ENCODE measurements at regions not wholly inside any gene's neighbourhood (a gene's known extent, or its start where the extent isn't known, plus 50 kb on each side); places are given as distances from the start of the nearest gene placed in this dataset.

GRCh38 chr3:6124875-6125274 lies 736.0 kb upstream of the GRM7 start:
- DNase-seq, result no peak

GRCh38 chr3:6125520-6125919 lies 735.4 kb upstream of the GRM7 start:
- DNase-seq, result no peak

GRCh38 chr3:6132684-6133432 lies 728.1 kb upstream of the GRM7 start:
- no peak for DNase-seq

- DNase-seq, result no peak
Measured at GRCh38 chr3:6142707-6143106, 718.2 kb upstream of the GRM7 start.

- DNase-seq, result no peak
Measured at GRCh38 chr3:6147883-6148282, 713.0 kb upstream of the GRM7 start.

- no peak for DNase-seq
Measured at GRCh38 chr3:6155650-6156338, 705.1 kb upstream of the GRM7 start.

- no peak for DNase-seq
Measured at GRCh38 chr3:6165951-6166350, 695.0 kb upstream of the GRM7 start.

GRCh38 chr3:6168256-6168655 lies 692.7 kb upstream of the GRM7 start:
- DNase-seq, result peak in 2 of 3 donors; percentile 0 to 7

GRCh38 chr3:6172871-6173642 lies 687.9 kb upstream of the GRM7 start:
- no peak for DNase-seq

GRCh38 chr3:6177417-6177816 lies 683.5 kb upstream of the GRM7 start:
- no peak for DNase-seq

GRCh38 chr3:6179761-6180160 lies 681.2 kb upstream of the GRM7 start:
- no peak for DNase-seq

GRCh38 chr3:6180171-6180570 lies 680.7 kb upstream of the GRM7 start:
- no peak for DNase-seq

GRCh38 chr3:6182476-6182875 lies 678.4 kb upstream of the GRM7 start:
- no peak for DNase-seq

GRCh38 chr3:6182909-6183308 lies 678.0 kb upstream of the GRM7 start:
- no peak for DNase-seq

GRCh38 chr3:6189384-6189783 lies 671.5 kb upstream of the GRM7 start:
- no peak for DNase-seq

- peak; percentile 23 to 48 (median 37) for DNase-seq
Measured at GRCh38 chr3:6204891-6205290, 656.0 kb upstream of the GRM7 start.

GRCh38 chr3:6216135-6217026 lies 644.5 kb upstream of the GRM7 start:
- peak; percentile 61 to 81 (median 69) for DNase-seq

- DNase-seq, result peak; percentile 3 to 45 (median 41)
Measured at GRCh38 chr3:6220447-6220846, 640.5 kb upstream of the GRM7 start.

GRCh38 chr3:6222069-6222468 lies 638.8 kb upstream of the GRM7 start:
- DNase-seq, result no peak

GRCh38 chr3:6223572-6223971 lies 637.3 kb upstream of the GRM7 start:
- no peak for DNase-seq

GRCh38 chr3:6228958-6229683 lies 631.8 kb upstream of the GRM7 start:
- no peak for DNase-seq
